Psoas muscle (tissue), 7 donors: ENCODE measurements at regions not wholly inside any gene's neighbourhood (a gene's known extent, or its start where the extent isn't known, plus 50 kb on each side); places are given as distances from the start of the nearest gene placed in this dataset.

Experiments
- ATAC-seq, 4 donors: fragments of 200-7000 bp; cut with Tn5 transposase; one replicate each; pipeline ENCODE4 v1.9.1; 2020; ENCODE audit warnings: moderate library complexity in 3 of 4, mild to moderate bottlenecking in 2 of 4
- DNase-seq, 2 donors: peaks; one replicate each; pipeline ENCODE4 v3.0.0-alpha.2; 2020
- H3K27ac ChIP-seq: fragments of 200-600 bp; one replicate; pipeline ENCODE4 v1.8.0; 2022
- H3K27me3 ChIP-seq, 3 donors: fragments of 200-600 bp in 1 of 3; one replicate each; pipeline versions ENCODE4 v1.6.1 to v1.8.0; 2013 to 2022; ENCODE audit warnings: low read length in 2 of 3, mild to moderate bottlenecking in 2 of 3, moderate library complexity in 1 of 3; ENCODE audit not compliant: insufficient read depth in 3 of 3
- H3K36me3 ChIP-seq, 2 donors: fragments of 200-600 bp in 1 of 2; one replicate each; pipeline versions ENCODE4 v1.6.1 to v1.8.0; 2013 to 2022; ENCODE audit warnings: low read depth in 1 of 2, mild to moderate bottlenecking in 1 of 2, moderate library complexity in 1 of 2; ENCODE audit not compliant: insufficient read depth in 1 of 2
- H3K4me1 ChIP-seq: fragments of 200-600 bp; one replicate; pipeline ENCODE4 v1.8.0; 2022
- H3K4me3 ChIP-seq: fragments of 200-600 bp; one replicate; pipeline ENCODE4 v1.8.0; 2022; ENCODE audit warnings: mild to moderate bottlenecking
- H3K9me3 ChIP-seq: fragments of 200-600 bp; one replicate; pipeline ENCODE4 v1.8.0; 2022
- WGBS, 3 donors: extraction: QIAGEN DNeasy Blood & Tissue Kit; methylation state at CpG; one replicate each; pipeline versions ENCODE4 v1.1.6 to v1.1.7; 2013; 5-methylcytosine and 5-hydroxymethylcytosine counted together
- intact Hi-C, 2 donors: fragments of 100-400 bp; cut with DNase I; formaldehyde crosslinking; loops; one replicate each; pipeline versions ENCODE4 v1.11.0 to v1.14.2; 2022
- TF ChIP-seq, protein P1 (sequence below): fragments of 200-600 bp; IDR thresholded peaks from one replicate; pipeline ENCODE4 v1.8.0; 2022; ENCODE audit warnings: antibody characterized with exemption
- donor health status: healthy with polysubstance abuse.
- donor health status: DM: no; HTN: no; CAD: no; lungs with moderate emphysema.
- donor health status: Bipolar disorder and iron deficiency.
- donor health status: healthy.
- donor health status: DM: yes; HTN: yes; CAD: no.
- donor health status: DM: no; HTN: no; CAD: no.
- donor health status: DM: yes; HTN: yes; CAD: no.

DNA sequence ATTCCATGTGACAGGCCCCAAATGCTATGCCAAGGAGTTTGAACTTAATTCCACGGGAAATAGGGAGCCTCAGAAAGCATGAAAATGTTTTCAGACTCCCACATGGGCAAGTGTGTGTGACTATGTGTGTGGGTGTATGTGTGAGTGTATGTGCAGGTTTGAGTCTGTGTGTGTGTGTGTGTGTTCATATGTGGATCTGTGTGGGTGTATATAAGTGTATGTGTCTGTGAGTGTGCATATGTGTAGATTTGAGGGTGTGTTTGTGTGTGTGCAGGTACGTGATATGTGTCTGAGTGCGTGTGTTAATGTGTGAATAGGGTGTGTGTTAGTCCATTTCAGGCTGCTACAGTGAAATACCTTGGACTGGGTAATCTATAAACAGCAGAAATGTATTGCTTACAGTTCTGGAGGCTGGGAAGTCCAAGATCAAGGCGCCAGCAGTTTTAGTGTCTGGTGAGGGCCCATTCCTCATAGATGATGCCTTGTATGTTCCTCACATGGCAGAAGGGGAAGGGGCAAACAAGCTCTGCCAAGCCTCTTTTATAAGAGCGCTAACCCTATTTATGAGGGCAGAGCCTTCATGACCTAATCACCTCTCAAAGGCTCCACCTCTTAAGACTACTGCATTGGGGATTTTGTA, 181.1 kb upstream of the TAB2 start:
- 64 to 89% (median 81%) methylated on average over 5 of the region's 5 CpGs for WGBS, 3 donors
- ATAC-seq, result no peak
- Histone ChIP-seq H3K4me1 (no peaks in the 10 kb centered on the region), H3K27me3 (no peaks in the 10 kb centered on the region), H3K27ac (no peak overlapping the region), H3K9me3 (no peaks in the 10 kb centered on the region), H3K36me3 (no peaks in the 10 kb centered on the region), H3K4me3 (no peak overlapping the region)
- intact Hi-C loops, result no loop called here
- no peak for DNase-seq
- TF ChIP-seq, protein P1, sequence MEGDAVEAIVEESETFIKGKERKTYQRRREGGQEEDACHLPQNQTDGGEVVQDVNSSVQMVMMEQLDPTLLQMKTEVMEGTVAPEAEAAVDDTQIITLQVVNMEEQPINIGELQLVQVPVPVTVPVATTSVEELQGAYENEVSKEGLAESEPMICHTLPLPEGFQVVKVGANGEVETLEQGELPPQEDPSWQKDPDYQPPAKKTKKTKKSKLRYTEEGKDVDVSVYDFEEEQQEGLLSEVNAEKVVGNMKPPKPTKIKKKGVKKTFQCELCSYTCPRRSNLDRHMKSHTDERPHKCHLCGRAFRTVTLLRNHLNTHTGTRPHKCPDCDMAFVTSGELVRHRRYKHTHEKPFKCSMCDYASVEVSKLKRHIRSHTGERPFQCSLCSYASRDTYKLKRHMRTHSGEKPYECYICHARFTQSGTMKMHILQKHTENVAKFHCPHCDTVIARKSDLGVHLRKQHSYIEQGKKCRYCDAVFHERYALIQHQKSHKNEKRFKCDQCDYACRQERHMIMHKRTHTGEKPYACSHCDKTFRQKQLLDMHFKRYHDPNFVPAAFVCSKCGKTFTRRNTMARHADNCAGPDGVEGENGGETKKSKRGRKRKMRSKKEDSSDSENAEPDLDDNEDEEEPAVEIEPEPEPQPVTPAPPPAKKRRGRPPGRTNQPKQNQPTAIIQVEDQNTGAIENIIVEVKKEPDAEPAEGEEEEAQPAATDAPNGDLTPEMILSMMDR, result no peak

DNA sequence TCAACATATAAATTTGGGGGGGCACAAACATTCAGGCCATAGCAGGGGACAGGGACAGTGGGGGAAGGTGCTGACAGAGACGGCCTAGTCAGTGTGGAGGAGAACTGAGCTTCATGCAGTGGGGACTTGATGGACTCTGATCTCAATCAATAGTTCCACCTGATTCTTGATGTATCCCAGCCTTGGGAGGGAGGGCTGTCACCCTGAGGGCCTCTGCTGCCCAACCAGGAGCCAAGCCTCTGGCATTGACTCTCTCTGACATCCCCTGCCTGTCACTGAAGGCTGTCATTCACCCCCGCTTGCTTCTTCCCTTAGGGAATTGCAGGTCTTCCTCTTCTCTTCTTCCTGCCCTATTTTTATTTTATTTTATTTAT, 180.6 kb upstream of the TAB2 start:
- Histone ChIP-seq H3K9me3 (no peaks in the 10 kb centered on the region), H3K36me3 (no peaks in the 10 kb centered on the region), H3K4me3 (no peak overlapping the region), H3K4me1 (no peaks in the 10 kb centered on the region), H3K27ac (no peak overlapping the region), H3K27me3 (no peaks in the 10 kb centered on the region)
- TF ChIP-seq, protein P1, result no peak
- ATAC-seq (no peak), DNase-seq (no peak)
- 92 to 97% (median 97%) methylated on average over 2 of the region's 2 CpGs for WGBS, 3 donors
- intact Hi-C loops, result no loop called here

DNA sequence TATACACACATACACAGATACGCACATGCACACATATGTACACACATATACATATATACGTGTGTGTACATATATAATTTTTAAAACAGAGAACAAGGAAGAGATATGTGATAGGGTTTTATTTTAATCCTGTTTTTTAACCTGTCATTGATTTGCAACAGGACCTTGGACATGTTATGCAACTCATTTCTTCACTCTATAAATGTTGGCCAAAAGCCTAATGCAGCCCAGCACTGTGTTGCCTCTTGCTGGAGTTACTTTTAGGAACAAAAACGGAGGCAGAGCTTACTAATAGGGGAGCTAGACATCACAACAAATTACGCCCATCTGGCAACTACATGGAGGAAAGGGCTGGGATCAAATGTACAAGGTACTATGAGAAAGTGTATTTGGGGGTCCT, 179.9 kb upstream of the TAB2 start:
- WGBS, 3 donors, result 51 to 82% (median 81%) methylated on average over 4 of the region's 4 CpGs
- DNase-seq, result no peak
- Histone ChIP-seq H3K9me3 (no peaks in the 10 kb centered on the region), H3K4me1 (no peaks in the 10 kb centered on the region), H3K36me3 (no peaks in the 10 kb centered on the region), H3K4me3 (no peak overlapping the region), H3K27ac (no peak overlapping the region), H3K27me3 (no peaks in the 10 kb centered on the region)
- ATAC-seq, result no peak
- intact Hi-C loops, result no loop called here
- TF ChIP-seq, protein P1, result no peak

DNA sequence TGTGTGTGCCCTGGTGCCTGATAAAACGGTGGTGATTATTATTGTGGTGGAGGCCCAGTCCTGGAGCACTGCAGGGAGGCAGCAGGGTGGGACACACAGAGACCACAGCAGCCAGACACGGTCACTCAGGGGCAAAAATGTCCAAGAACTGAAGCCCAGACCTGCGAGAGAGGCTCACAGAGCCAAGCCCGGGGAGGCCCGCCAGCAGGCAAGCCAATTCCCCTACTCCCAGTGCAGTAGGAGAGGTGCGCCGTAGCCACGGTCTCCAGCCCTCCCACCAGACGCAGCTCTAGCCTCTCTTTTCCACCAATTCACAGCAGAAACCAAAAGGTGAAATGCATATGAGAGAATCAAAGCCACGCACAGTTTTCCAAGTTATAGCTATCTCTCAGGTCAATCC, 179.4 kb upstream of the TAB2 start:
- intact Hi-C loops, result no loop called here
- WGBS, 3 donors, result 83 to 86% (median 84%) methylated on average over 10 of the region's 10 CpGs
- H3K36me3 ChIP-seq, result no peaks in the 10 kb centered on the region
- no peaks in the 10 kb centered on the region for H3K9me3 ChIP-seq
- TF ChIP-seq, protein P1, result no peak
- peaks cover 0 to 2% (median 0%) of the 10 kb centered on the region in 3 donors for H3K27me3 ChIP-seq
- no peak overlapping the region for H3K4me3 ChIP-seq
- no peaks in the 10 kb centered on the region for H3K4me1 ChIP-seq
- H3K27ac ChIP-seq, result no peak overlapping the region
- no peak for ATAC-seq
- DNase-seq, result no peak

DNA sequence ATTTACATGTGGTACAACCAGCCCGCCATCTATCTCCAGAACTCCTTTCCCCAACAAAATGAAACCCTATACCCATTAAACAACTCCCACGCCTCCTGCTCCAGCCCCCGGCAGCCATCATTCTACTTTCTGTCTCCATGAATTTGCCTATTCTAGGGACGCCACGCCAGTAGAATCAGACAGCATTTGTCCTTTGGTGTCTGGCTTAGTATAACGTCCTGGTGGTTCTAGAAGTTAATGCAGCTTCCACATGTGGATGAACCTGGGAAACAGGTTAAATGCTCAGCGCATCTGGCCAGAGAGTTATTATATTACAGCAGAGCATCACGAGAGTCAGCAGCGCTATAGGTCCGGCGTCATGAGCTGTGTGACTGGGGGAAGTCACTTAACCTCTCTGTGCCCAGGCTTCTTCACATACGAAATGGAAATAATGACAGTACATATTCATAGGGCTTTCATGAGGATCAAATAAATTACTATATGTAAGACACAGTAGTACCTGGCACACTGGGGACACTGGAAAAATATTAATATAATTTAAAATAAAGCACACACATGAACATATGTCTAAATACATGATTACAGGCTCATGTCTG, 178.7 kb upstream of the TAB2 start:
- Histone ChIP-seq H3K27ac (no peak overlapping the region), H3K36me3 (no peaks in the 10 kb centered on the region), H3K4me1 (no peaks in the 10 kb centered on the region), H3K9me3 (no peaks in the 10 kb centered on the region), H3K4me3 (no peak overlapping the region), H3K27me3 (peaks cover 0 to 2% (median 0%) of the 10 kb centered on the region in 3 donors)
- 87 to 89% (median 87%) methylated on average over 12 of the region's 12 CpGs for WGBS, 3 donors
- no peak for DNase-seq
- TF ChIP-seq, protein P1, result no peak
- intact Hi-C loops, result no loop called here
- ATAC-seq, result no peak
